ENCODE measurements at regions not wholly inside any gene's neighbourhood (a gene's known extent, or its start where the extent isn't known, plus 50 kb on each side); places are given as distances from the start of the nearest gene placed in this dataset.

DNA sequence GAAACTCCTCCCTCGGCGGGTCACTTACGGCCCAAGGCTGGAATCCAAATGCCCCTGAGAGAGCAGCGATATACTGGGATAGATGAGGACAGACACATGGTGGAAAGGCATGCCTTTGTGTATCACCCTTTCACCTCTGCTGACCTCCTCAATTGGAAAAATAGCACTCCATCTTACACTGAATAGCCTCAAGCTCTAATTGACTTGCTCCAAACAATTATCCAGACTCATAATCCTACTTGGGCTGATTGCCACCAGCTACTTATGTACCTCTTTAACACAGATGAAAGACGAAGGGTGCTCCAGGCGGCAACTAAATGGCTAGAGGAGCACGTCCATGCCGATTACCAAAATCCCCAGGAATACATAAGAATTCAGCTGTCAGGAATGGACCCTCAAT is 1142.2 kb downstream of the ARAP2 start:
- Histone ChIP-seq H3K9me3 (ENCODE audit: control insufficient read depth, insufficient read depth, low read depth, low read length) (no peaks in the 10 kb centered on the region), H3K27me3 (ENCODE audit: control insufficient read depth, insufficient read depth, low read length) (no peaks in the 10 kb centered on the region), H3K4me3 (ENCODE audit: low read depth in 2 of 2, low read length in 2 of 2) (no peak overlapping the region), H3K27ac (ENCODE audit: low read length) (no peak overlapping the region), H3K4me1 (ENCODE audit: control insufficient read depth, insufficient read depth, low read length) (no peaks in the 10 kb centered on the region), H3K36me3 (ENCODE audit: control insufficient read depth, insufficient read depth, low read length) (no peaks in the 10 kb centered on the region)
- CTCF ChIA-PET, result no interaction called here
- intact Hi-C loops (cut with micrococcal nuclease; ENCODE audit: unreplicated experiment) (no loop called here), in situ Hi-C loops (cut with HindIII; ENCODE audit: low pct_unique_long_range_greater_than_20kb, low sequenced_read_pairs) (no loop called here)
- ATAC-seq (no peak), DNase-seq (ENCODE audit: low read depth, low spot score) (no peak)
- TF ChIP-seq, protein P1, sequence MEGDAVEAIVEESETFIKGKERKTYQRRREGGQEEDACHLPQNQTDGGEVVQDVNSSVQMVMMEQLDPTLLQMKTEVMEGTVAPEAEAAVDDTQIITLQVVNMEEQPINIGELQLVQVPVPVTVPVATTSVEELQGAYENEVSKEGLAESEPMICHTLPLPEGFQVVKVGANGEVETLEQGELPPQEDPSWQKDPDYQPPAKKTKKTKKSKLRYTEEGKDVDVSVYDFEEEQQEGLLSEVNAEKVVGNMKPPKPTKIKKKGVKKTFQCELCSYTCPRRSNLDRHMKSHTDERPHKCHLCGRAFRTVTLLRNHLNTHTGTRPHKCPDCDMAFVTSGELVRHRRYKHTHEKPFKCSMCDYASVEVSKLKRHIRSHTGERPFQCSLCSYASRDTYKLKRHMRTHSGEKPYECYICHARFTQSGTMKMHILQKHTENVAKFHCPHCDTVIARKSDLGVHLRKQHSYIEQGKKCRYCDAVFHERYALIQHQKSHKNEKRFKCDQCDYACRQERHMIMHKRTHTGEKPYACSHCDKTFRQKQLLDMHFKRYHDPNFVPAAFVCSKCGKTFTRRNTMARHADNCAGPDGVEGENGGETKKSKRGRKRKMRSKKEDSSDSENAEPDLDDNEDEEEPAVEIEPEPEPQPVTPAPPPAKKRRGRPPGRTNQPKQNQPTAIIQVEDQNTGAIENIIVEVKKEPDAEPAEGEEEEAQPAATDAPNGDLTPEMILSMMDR (IDR thresholded peaks at IDR 0.05), result no peak
- TF ChIP-seq SIN3A (IDR thresholded peaks at IDR 0.05; ENCODE audit: borderline replicate concordance, insufficient read depth, low read depth, low read length), result no peak
- no peak for TF ChIP-seq POLR2AphosphoS5 (IDR thresholded peaks at IDR 0.05; ENCODE audit: low read depth, low read length)
- TF ChIP-seq TCF7L2 (IDR thresholded peaks at IDR 0.05; ENCODE audit: low read depth, low read length), result no peak
- TF ChIP-seq, protein P2, sequence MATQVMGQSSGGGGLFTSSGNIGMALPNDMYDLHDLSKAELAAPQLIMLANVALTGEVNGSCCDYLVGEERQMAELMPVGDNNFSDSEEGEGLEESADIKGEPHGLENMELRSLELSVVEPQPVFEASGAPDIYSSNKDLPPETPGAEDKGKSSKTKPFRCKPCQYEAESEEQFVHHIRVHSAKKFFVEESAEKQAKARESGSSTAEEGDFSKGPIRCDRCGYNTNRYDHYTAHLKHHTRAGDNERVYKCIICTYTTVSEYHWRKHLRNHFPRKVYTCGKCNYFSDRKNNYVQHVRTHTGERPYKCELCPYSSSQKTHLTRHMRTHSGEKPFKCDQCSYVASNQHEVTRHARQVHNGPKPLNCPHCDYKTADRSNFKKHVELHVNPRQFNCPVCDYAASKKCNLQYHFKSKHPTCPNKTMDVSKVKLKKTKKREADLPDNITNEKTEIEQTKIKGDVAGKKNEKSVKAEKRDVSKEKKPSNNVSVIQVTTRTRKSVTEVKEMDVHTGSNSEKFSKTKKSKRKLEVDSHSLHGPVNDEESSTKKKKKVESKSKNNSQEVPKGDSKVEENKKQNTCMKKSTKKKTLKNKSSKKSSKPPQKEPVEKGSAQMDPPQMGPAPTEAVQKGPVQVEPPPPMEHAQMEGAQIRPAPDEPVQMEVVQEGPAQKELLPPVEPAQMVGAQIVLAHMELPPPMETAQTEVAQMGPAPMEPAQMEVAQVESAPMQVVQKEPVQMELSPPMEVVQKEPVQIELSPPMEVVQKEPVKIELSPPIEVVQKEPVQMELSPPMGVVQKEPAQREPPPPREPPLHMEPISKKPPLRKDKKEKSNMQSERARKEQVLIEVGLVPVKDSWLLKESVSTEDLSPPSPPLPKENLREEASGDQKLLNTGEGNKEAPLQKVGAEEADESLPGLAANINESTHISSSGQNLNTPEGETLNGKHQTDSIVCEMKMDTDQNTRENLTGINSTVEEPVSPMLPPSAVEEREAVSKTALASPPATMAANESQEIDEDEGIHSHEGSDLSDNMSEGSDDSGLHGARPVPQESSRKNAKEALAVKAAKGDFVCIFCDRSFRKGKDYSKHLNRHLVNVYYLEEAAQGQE (IDR thresholded peaks at IDR 0.05; ENCODE audit: insufficient read depth in 1 of 2, low read depth in 2 of 2, low read length in 1 of 2), result no peak
- no TSS peak for BruUV-seq (replicated peaks)
- POLR2A ChIA-PET, result no interaction called here

DNA sequence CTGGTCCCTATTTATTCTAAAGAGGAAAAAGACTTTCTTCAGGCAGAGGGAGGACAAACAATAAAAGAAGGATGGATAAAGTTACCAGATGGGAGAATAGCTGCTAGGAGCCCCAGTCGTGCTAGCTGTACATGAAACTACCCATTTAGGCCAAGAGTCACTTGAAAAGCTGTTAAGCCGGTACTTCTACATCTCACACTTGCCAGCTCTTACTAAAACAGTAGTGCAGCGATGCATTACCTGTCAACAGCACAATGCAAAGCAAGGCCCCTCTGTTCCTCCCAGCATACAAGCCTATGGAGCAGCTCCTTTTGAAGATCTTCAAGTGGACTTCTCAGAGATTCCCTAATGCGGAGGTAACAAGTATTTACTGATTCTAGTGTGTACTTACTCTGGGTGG is 1138.8 kb downstream of the ARAP2 start:
- ATAC-seq (no peak), DNase-seq (ENCODE audit: low read depth, low spot score) (no peak)
- Histone ChIP-seq H3K27me3 (ENCODE audit: control insufficient read depth, insufficient read depth, low read length) (no peaks in the 10 kb centered on the region), H3K36me3 (ENCODE audit: control insufficient read depth, insufficient read depth, low read length) (no peaks in the 10 kb centered on the region), H3K9me3 (ENCODE audit: control insufficient read depth, insufficient read depth, low read depth, low read length) (no peaks in the 10 kb centered on the region), H3K4me1 (ENCODE audit: control insufficient read depth, insufficient read depth, low read length) (no peaks in the 10 kb centered on the region), H3K27ac (ENCODE audit: low read length) (no peak overlapping the region), H3K4me3 (ENCODE audit: low read depth in 2 of 2, low read length in 2 of 2) (no peak overlapping the region)
- TF ChIP-seq POLR2AphosphoS5 (IDR thresholded peaks at IDR 0.05; ENCODE audit: low read depth, low read length) (no peak), TCF7L2 (IDR thresholded peaks at IDR 0.05; ENCODE audit: low read depth, low read length) (no peak), SIN3A (IDR thresholded peaks at IDR 0.05; ENCODE audit: borderline replicate concordance, insufficient read depth, low read depth, low read length) (no peak)
- TF ChIP-seq, protein P2 (IDR thresholded peaks at IDR 0.05; ENCODE audit: insufficient read depth in 1 of 2, low read depth in 2 of 2, low read length in 1 of 2), result no peak
- TF ChIP-seq, protein P1 (IDR thresholded peaks at IDR 0.05), result no peak
- ChIA-PET POLR2A (no interaction called here), CTCF (no interaction called here)
- BruUV-seq (replicated peaks), result no TSS peak
- intact Hi-C loops (cut with micrococcal nuclease; ENCODE audit: unreplicated experiment), result no loop called here
- in situ Hi-C loops (cut with HindIII; ENCODE audit: low pct_unique_long_range_greater_than_20kb, low sequenced_read_pairs), result no loop called here

Data from Panc1 (cell line).